Stimulated activated naive CD8-positive, alpha-beta T cell treated with anti-CD3 and anti-CD28 coated beads, Interleukin-15, Interleukin-2, amounts not matched to agents 100 ng/mL and 50 ng/mL, for 24 hours (primary cell): ENCODE measurements at regions not wholly inside any gene's neighbourhood (a gene's known extent, or its start where the extent isn't known, plus 50 kb on each side); places are given as distances from the start of the nearest gene placed in this dataset.
"Not testable (repeated sequence)": the region's sequence is repeated elsewhere in the genome, so short reads cannot be mapped to it uniquely, and the experiment has no call there.

Experiments
- H3K27ac Mint-ChIP-seq: one replicate; pipeline ENCODE4 v1.8.0; 2021; ENCODE audit warnings: mild to moderate bottlenecking, mixed read lengths
- H3K27me3 Mint-ChIP-seq: one replicate; pipeline ENCODE4 v1.8.0; 2021; ENCODE audit warnings: mixed read lengths
- H3K36me3 Mint-ChIP-seq: one replicate; pipeline ENCODE4 v1.8.0; 2021; ENCODE audit warnings: low read depth, mixed read lengths
- H3K4me1 Mint-ChIP-seq: one replicate; pipeline ENCODE4 v1.8.0; 2021; ENCODE audit warnings: low read depth, mixed read lengths
- H3K4me3 Mint-ChIP-seq: one replicate; pipeline ENCODE4 v1.8.0; 2021; ENCODE audit warnings: mild to moderate bottlenecking, mixed read lengths
- H3K9me3 Mint-ChIP-seq: one replicate; pipeline ENCODE4 v1.8.0; 2021; ENCODE audit warnings: mixed read lengths

DNA sequence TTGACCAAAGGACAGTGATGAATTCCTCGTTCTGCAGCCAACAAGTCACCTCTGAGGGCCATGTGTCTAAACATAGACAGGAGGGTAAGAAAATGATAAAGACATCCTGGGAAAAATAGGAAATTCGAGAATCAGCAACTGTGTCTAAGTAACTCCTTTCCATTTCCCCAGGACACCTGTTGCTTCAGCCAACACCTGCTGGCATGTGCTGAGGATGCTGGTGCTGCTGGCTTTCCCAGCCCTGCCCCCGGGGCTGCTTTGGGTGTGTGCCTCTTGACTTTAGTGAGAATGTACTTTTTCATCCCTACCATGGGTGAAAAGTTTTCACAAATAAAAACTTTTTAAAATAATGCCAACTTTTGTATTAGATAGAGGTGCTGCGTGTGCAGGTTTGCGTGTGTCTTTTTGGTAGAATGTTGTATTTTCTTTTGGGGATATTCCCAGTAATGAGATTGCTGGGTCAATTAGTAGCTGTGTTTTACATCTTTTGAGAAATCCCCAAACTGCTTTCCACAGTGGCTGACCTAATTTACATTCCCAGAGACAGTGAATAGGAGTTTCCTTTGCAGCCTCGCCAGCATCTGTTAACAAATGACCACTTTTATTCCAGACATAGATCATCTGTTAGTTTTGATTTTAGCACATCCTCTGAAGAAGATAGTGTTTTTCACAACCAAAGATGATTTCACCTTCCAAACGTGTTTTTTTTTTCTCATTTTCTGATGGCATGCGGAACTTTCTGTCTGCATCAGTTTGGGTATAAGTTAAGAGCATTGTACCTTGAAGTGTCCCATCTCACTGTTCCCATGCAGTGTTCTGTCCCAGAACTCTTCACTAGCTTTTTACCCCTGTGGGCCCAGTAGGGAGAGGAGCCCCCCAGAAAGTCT is 104.2 kb upstream of the ACBD5 start:
- Mint-ChIP-seq H3K27ac (peak overlapping the region; percentile 92), H3K9me3 (no peaks in the 10 kb centered on the region), H3K27me3 (peaks cover 9% of the 10 kb centered on the region), H3K4me1 (peaks cover 38% of the 10 kb centered on the region), H3K4me3 (peak overlapping the region; percentile 36), H3K36me3 (no peaks in the 10 kb centered on the region)

DNA sequence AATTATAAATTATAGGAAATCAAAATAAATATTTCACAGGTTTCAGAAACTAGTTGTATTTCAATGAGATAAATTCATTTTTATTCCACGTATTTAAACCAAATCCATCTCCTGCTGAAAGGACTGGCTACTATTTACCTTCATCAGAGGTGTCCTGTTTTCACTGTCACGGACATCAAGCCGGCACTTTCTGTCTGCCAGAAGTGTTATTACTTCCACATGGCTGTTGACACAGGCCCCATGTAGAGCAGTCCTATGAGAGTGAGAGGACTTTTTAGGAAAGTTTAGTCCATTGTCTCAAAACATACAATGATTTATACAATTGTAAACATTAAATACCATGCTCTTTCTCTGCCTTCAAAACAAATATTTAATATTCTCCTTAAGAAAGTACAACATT is 100.4 kb upstream of the ACBD5 start:
- peaks cover 24% of the 10 kb centered on the region for H3K4me1 Mint-ChIP-seq
- H3K36me3 Mint-ChIP-seq = no peaks in the 10 kb centered on the region
- no peak overlapping the region for H3K27ac Mint-ChIP-seq
- H3K27me3 Mint-ChIP-seq = peaks cover 13% of the 10 kb centered on the region
- no peaks in the 10 kb centered on the region for H3K9me3 Mint-ChIP-seq
- no peak overlapping the region for H3K4me3 Mint-ChIP-seq

DNA sequence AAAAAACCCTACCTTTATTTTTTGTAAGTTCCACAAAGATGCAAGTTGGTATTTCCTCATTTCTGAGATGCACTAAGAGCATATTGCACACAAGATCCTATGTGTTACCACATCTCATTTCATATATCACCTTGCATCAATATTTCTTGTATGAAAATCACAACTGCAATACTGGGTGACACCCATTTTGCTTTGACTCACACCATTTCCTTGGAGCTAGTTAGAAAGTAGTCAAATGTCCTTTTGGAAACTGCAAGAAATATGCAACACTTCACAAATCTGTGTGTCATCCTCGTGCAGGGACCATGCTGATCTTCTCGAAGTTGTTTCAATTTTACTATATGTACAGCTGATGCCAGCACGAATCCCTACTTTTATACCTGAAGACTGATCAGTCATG is 94.6 kb upstream of the ACBD5 start:
- not testable (repeated sequence) for H3K36me3 Mint-ChIP-seq, H3K4me1 Mint-ChIP-seq, H3K27ac Mint-ChIP-seq, H3K9me3 Mint-ChIP-seq, H3K4me3 Mint-ChIP-seq
- H3K27me3 Mint-ChIP-seq = peaks cover 16% of the 10 kb centered on the region

DNA sequence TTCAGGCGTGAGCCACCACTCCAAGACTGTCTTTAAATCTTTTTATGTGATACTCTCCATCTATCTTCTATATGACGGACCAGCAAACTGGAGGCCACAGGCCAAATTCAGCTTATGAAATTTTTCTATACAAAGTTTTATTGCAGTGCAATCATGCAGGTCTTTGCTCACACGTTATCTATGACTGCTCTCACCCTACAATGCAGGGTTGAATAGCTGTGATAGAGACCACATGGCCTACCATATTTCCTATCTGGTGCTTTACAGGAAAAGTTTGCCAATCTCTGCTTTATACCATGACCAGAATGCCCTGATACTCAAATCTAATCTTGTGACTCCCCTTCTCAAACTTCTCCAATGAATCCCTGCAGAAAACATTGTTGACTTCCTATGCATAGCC is 89.5 kb upstream of the ACBD5 start:
- H3K27me3 Mint-ChIP-seq = peaks cover 10% of the 10 kb centered on the region
- no peaks in the 10 kb centered on the region for H3K4me1 Mint-ChIP-seq
- no peaks in the 10 kb centered on the region for H3K36me3 Mint-ChIP-seq
- H3K27ac Mint-ChIP-seq = no peak overlapping the region
- H3K9me3 Mint-ChIP-seq = no peaks in the 10 kb centered on the region
- no peak overlapping the region for H3K4me3 Mint-ChIP-seq

DNA sequence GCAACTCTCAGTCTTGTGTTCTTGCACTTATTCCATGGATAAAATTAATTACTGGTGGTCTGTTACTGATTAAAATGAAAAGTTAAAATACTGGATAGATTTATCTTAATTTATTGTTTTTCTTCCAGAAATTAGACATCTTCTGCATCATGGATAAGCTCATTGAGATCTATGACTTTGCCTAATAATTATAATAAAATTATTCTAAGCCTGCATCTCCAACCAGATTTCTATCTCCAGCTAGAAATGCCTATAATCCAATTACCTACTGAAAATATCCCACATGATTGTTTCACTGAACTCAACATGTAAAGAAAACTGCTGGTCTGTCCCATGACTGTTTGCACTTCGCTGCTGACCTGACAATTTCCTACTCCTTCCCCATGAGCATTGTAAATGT is 88.3 kb upstream of the ACBD5 start:
- Mint-ChIP-seq H3K27me3 (peaks cover 10% of the 10 kb centered on the region), H3K4me1 (no peaks in the 10 kb centered on the region), H3K4me3 (no peak overlapping the region), H3K36me3 (no peaks in the 10 kb centered on the region), H3K9me3 (no peaks in the 10 kb centered on the region), H3K27ac (no peak overlapping the region)

DNA sequence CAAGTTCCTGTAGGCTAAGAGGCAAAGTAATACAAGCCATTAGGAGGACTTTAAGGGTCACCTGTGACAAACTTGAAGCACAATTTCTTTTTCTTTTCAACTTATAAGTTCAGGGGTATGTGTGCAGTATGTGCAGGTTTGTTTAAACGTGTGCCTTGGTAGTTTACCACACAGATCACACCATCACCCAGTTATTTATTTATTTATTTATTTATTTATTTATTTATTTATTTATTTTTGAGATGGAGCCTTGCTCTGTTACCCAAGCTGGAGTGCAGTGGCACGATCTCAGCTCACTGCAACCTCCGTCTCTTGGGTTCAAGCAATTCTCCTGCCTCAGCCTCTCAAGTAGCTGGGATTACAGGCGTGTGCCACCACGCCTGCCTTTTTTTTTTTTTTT is 86.2 kb upstream of the ACBD5 start:
- not testable (repeated sequence) for H3K36me3 Mint-ChIP-seq, H3K27ac Mint-ChIP-seq, H3K4me3 Mint-ChIP-seq, H3K9me3 Mint-ChIP-seq, H3K4me1 Mint-ChIP-seq
- peaks cover 14% of the 10 kb centered on the region for H3K27me3 Mint-ChIP-seq

DNA sequence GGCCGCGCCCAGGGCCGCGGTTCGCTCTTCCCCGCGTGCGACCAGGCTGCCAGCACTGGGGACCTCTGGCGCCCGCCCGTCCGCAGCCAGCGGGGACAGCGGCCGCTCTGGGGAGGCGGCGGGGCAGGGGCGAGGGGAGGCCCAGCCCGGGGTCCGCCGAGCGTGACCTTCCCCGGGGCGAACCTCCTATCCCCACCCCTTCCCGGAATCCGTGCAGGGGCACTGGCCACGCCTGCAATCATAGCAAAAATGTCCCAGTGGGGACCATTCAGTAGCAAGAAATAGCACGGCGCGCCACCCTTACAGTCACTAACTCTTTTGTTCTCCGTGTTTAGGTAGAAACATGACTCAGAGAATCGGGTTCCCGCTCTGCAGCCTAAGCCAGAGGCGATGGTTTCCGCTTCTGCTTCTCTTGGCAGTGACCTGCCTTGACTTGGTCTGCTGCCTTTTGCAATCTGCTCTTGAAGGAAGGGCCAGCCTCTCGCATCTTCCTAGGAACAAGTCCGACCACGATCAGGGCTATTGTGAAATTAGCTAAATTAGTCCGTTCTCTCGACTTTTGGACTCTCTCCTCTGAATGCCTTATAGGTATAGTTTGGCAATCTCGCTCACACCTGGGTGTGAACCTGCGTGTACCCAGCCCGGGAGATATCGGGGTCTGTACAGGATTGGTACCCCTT is 79.3 kb upstream of the ACBD5 start:
- Mint-ChIP-seq H3K9me3 (no peaks in the 10 kb centered on the region), H3K36me3 (no peaks in the 10 kb centered on the region), H3K27me3 (peaks cover 32% of the 10 kb centered on the region), H3K4me1 (peaks cover 16% of the 10 kb centered on the region), H3K4me3 (peak overlapping the region; percentile 53), H3K27ac (peak overlapping the region; percentile 37)

DNA sequence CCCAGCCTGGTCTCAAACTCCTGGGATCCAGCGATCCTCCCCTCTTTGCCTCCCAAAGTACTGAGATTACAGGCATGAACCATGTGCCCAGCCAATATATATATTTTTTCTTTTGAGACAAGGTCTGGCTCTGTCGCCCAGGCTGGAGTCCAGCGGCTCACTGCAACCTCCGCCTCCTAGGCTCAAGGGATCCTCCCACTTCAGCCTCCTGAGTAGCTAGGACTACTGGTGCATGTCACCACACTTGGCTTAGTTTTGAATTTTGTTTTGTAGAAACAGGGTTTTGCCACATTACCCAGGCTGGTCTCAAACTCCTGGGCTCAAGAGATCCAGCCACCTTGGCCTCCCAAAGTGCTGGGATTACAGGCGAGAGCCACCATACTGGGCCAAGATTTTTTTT is 78.5 kb upstream of the ACBD5 start:
- H3K27me3 Mint-ChIP-seq = peaks cover 32% of the 10 kb centered on the region
- peaks cover 22% of the 10 kb centered on the region for H3K4me1 Mint-ChIP-seq
- H3K27ac Mint-ChIP-seq, H3K9me3 Mint-ChIP-seq, H3K36me3 Mint-ChIP-seq: not testable (repeated sequence)
- peak overlapping the region; percentile 53 for H3K4me3 Mint-ChIP-seq

DNA sequence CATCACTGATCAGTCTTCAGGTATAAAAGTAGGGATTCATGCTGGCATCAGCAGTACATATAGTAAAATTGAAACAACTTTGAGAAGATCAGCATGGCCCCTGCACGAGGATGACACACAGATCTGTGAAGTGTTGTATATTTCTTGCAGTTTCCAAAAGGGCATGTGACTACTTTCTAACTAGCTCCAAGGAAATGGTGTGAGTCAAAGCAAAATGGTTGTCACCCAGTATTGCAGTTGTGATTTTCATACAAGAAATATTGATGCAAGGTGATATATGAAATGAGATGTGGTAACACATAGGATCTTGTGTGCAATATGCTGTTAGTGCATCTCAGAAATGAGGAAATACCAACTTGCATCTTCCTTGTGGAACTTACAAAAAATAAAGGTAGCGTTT is 74.5 kb upstream of the ACBD5 start:
- H3K27ac Mint-ChIP-seq, H3K36me3 Mint-ChIP-seq, H3K4me3 Mint-ChIP-seq, H3K9me3 Mint-ChIP-seq: not testable (repeated sequence)
- peaks cover 20% of the 10 kb centered on the region for H3K4me1 Mint-ChIP-seq
- H3K27me3 Mint-ChIP-seq = peaks cover 23% of the 10 kb centered on the region

DNA sequence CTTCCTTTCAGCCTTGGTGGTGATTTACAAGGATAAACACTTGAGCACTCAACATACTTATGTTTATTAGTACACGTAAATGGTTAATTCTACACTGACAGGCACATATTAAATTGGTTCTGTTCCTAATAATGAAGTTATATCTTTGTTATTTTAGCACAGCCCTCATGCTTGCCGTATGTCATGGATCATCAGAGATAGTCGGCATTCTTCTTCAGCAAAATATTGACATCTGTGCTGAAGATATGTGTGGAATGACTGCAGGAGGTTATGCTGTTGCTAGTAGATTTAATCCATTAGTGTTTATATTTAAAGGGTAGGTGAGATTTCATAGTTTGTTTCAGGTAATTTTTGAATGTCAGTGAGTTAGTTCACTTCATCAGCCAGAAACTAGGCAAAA is 73.0 kb upstream of the ACBD5 start:
- H3K4me3 Mint-ChIP-seq, H3K27ac Mint-ChIP-seq, H3K9me3 Mint-ChIP-seq, H3K36me3 Mint-ChIP-seq: not testable (repeated sequence)
- peaks cover 11% of the 10 kb centered on the region for H3K4me1 Mint-ChIP-seq
- H3K27me3 Mint-ChIP-seq = peaks cover 12% of the 10 kb centered on the region

DNA sequence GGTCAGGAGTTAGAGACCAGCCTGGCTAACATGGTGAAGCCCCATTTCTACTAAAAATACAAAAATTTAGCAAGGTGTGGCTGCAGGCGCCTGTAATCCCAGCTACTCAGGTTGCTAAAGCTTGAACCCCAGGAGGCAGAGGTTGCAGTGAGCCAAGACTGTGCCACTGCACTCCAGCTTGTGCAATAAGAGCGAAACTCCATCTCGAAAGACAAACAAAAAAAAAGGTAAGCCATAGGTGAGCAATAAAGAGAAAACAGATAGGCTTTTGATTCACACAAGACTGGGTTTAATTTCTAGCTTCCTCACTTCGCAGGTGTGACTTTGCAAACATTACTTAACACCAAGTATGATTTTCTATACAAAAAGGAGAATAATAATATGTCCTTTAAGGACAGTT is 72.3 kb upstream of the ACBD5 start:
- H3K9me3 Mint-ChIP-seq = no peaks in the 10 kb centered on the region
- H3K27ac Mint-ChIP-seq = no peak overlapping the region
- H3K36me3 Mint-ChIP-seq = no peaks in the 10 kb centered on the region

DNA sequence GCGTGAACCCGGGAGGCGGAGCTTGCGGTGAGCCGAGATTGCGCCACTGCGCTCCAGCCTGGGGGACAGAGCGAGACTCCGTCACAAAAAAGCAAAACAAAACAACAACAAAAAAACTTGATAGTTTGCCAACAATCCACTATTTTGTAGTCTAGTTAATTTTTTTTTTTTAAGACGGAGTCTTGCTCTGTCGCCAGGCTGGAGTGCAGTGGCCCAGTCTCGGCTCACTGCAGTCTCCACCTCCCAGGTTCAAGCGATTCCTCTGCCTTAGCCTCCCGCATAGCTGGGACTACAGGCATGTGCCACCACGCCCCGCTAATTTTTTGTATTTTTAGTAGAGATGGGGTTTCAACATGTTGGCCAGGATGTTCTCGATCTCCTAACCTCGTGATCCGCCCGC is 71.2 kb upstream of the ACBD5 start:
- H3K27ac Mint-ChIP-seq, H3K36me3 Mint-ChIP-seq, H3K9me3 Mint-ChIP-seq, H3K27me3 Mint-ChIP-seq, H3K4me3 Mint-ChIP-seq: not testable (repeated sequence)
- H3K4me1 Mint-ChIP-seq = peaks cover 11% of the 10 kb centered on the region

More for the DNA sequence above, 72.3 kb upstream of the ACBD5 start:
- Mint-ChIP-seq H3K4me3 (no peak overlapping the region), H3K27me3 (peaks cover 6% of the 10 kb centered on the region), H3K4me1 (peaks cover 11% of the 10 kb centered on the region)

DNA sequence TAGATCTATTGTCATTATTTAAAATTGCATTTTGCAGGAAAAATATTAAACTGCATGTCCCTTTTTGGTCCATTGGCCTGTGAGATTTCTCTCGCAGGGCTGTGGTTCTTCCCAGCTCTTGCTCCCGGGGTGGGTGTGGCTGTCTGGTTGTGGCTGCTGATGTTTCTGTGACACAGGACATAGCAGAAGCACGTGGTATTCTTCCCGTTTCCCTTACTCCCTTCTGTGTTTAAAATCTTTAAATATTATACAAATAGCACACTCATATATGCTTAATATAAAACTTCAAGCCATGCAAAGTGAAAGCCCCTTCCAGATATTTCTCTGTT is 57.9 kb upstream of the ACBD5 start:
- not testable (repeated sequence) for H3K27ac Mint-ChIP-seq, H3K4me1 Mint-ChIP-seq, H3K36me3 Mint-ChIP-seq, H3K9me3 Mint-ChIP-seq, H3K4me3 Mint-ChIP-seq
- H3K27me3 Mint-ChIP-seq = peaks cover 14% of the 10 kb centered on the region

DNA sequence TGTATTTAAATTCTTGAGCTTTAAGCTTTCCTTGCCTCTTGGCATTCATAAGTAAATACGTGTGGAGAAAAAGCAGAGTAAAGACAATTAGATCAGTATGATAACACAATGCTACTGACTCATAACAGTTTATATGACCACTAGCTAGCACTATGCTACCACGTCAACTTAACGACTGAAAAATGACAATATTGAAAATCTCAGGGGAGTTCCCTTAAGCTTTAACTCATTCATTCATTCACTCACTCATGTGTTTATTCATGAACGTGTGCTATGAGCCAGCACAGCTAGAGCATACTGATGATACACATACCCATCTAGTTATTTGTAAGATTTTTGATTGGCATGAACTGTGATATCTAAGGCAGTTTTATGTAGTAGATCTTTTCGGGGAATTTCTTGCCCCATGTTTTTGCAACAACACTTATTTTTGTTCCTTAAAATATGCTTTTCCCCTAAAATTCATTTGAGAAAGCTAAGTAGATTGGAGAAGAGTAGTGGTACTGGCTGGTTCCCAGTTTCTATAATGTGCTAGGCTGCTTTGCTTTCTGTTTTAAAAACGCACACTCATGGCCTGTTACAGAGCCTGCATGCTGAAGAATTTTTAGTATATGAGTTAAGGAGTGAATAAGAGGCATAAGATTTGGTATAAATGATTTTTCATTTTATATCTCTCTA is 57.4 kb upstream of the ACBD5 start:
- Mint-ChIP-seq H3K27me3 (peaks cover 14% of the 10 kb centered on the region), H3K9me3 (no peaks in the 10 kb centered on the region), H3K4me3 (no peak overlapping the region), H3K4me1 (no peaks in the 10 kb centered on the region), H3K27ac (no peak overlapping the region), H3K36me3 (no peaks in the 10 kb centered on the region)

DNA sequence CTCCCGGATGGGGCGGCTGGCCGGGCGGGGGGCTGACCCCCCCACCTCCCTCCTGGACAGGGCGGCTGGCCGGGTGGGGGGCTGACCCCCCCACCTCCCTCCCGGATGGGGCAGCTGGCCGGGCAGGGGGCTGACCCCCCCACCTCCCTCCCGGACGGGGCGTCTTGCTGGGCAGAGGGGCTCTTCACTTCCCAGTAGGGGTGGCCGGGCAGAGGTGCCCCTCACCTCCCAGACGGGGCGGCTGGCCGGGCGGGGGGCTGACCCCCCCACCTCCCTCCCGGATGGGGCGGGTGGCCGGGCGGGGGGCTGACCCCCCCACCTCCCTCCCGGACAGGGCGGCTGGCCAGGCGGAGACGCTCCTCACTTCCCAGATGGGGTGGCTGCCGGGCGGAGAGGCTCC is 55.7 kb upstream of the ACBD5 start:
- not testable (repeated sequence) for H3K4me3 Mint-ChIP-seq

More for the DNA sequence above, 55.7 kb upstream of the ACBD5 start:
- not testable (repeated sequence) for H3K4me1 Mint-ChIP-seq, H3K36me3 Mint-ChIP-seq, H3K27ac Mint-ChIP-seq, H3K9me3 Mint-ChIP-seq
- H3K27me3 Mint-ChIP-seq = peaks cover 11% of the 10 kb centered on the region
